ENCODE measurements at regions not wholly inside any gene's neighbourhood (a gene's known extent, or its start where the extent isn't known, plus 50 kb on each side); places are given as distances from the start of the nearest gene placed in this dataset.

GRCh38 chr5:158272409-158272808, 413.5 kb upstream of the CLINT1 start:
- TF ChIP-seq CTCF (IDR thresholded peaks at IDR 0.05) (no peak), POLR2A (IDR thresholded peaks at IDR 0.05) (no peak)
